H1 (cell line): ENCODE measurements at regions not wholly inside any gene's neighbourhood (a gene's known extent, or its start where the extent isn't known, plus 50 kb on each side); places are given as distances from the start of the nearest gene placed in this dataset.

ENCODE experiments used
- CTCF ChIA-PET: fragments of 300-600 bp; sonication (Branson Sonifier 250); formaldehyde crosslinking; loops from one replicate; lab custom pipeline; 2021; ENCODE audit not compliant: partially characterized antibody; lab: Charles Lee
- POLR2A ChIA-PET: fragments of 300-600 bp; sonication (Branson Sonifier 250); formaldehyde crosslinking; loops from one replicate; lab custom pipeline; 2021; ENCODE audit warnings: inconsistent platforms; ENCODE audit not compliant: partially characterized antibody; lab: Charles Lee
- DNase-seq, 2 experiments: peaks; one replicate each; pipeline versions ENCODE4 v3.0.0 to v3.0.0-alpha.2; 2010 to 2022; ENCODE audit warnings: low spot score in 2 of 2, low read depth in 1 of 2, mixed read lengths in 1 of 2
- FAIRE-seq: peaks from 2 replicates; lab custom pipeline; 2011; peaks lifted over from hg19 to GRCh38; lab: Jason Lieb, UNC
- H2AFZ ChIP-seq: 2 replicates; pipeline ENCODE4 v1.8.1; 2012; ENCODE audit warnings: low read length, inconsistent platforms
- H2AK5ac ChIP-seq: 2 replicates; pipeline ENCODE4 v1.6.1; 2013; ENCODE audit warnings: low read depth, low read length
- H2BK120ac ChIP-seq: replicated peaks from 2 replicates; pipeline ENCODE3; 2013; ENCODE audit warnings: low read depth, low read length, inconsistent platforms
- H2BK12ac ChIP-seq: 2 replicates; pipeline ENCODE4 v1.6.1; 2013; ENCODE audit warnings: low read depth, low read length
- H2BK15ac ChIP-seq: 2 replicates; pipeline ENCODE4 v1.6.1; 2013; ENCODE audit warnings: low read length
- H2BK20ac ChIP-seq: 2 replicates; pipeline ENCODE4 v1.6.1; 2013; ENCODE audit warnings: low read length
- H2BK5ac ChIP-seq: 2 replicates; pipeline ENCODE4 v1.6.1; 2013; ENCODE audit warnings: low read depth, low read length
- H3K14ac ChIP-seq: 2 replicates; pipeline ENCODE4 v1.6.1; 2013; ENCODE audit warnings: inconsistent platforms; ENCODE audit not compliant: insufficient read length
- H3K18ac ChIP-seq: 2 replicates; pipeline ENCODE4 v1.6.1; 2013; ENCODE audit warnings: low read length; ENCODE audit errors: extremely low read depth
- H3K23ac ChIP-seq: 2 replicates; pipeline ENCODE4 v1.6.1; 2013; ENCODE audit warnings: inconsistent platforms; ENCODE audit not compliant: insufficient read length
- H3K23me2 ChIP-seq: 2 replicates; pipeline ENCODE4 v1.6.1; 2013; ENCODE audit warnings: low read depth, low read length
- H3K27ac ChIP-seq: 2 replicates; pipeline ENCODE4 v1.6.1; 2011; ENCODE audit warnings: low read depth, low read length, inconsistent platforms
- H3K27me3 ChIP-seq, 4 experiments: replicated peaks in 1 of 4; 1 replicate in 1 of 4; 2 replicates in 3 of 4; pipeline versions ENCODE4 v1.6.1 to v1.8.1; 2011 to 2013; ENCODE audit warnings: low read length in 3 of 4, mild to moderate bottlenecking in 3 of 4, inconsistent platforms in 2 of 4, mixed read lengths in 2 of 4, moderate library complexity in 1 of 4; ENCODE audit not compliant: control insufficient read depth in 3 of 4, insufficient read depth in 3 of 4; ENCODE audit errors: extremely low read depth in 1 of 4
- H3K36me3 ChIP-seq, 4 experiments: 2 replicates each; pipeline versions ENCODE4 v1.6.1 to v1.8.1; 2011 to 2013; ENCODE audit warnings: mild to moderate bottlenecking in 4 of 4, low read length in 3 of 4, moderate library complexity in 2 of 4, control low read depth in 1 of 4, inconsistent platforms in 1 of 4; ENCODE audit not compliant: insufficient read depth in 4 of 4, control insufficient read depth in 2 of 4
- H3K4ac ChIP-seq: replicated peaks from 2 replicates; pipeline ENCODE3; 2013; ENCODE audit warnings: low read length, low read depth, mixed read lengths, inconsistent platforms; ENCODE audit not compliant: insufficient read length
- H3K4me1 ChIP-seq, 4 experiments: replicated peaks in 1 of 4; 1 replicate in 1 of 4; 2 replicates in 3 of 4; pipeline versions ENCODE4 v1.6.1 to v1.8.1; 2011 to 2013; ENCODE audit warnings: low read length in 3 of 4, inconsistent platforms in 2 of 4, mixed read lengths in 1 of 4; ENCODE audit not compliant: insufficient read depth in 4 of 4, control insufficient read depth in 3 of 4
- H3K4me2 ChIP-seq, 2 experiments: 2 replicates each; pipeline versions ENCODE4 v1.6.1 to v1.8.1; 2011 to 2013; ENCODE audit warnings: low read depth in 2 of 2, low read length in 2 of 2, control low read depth in 1 of 2, inconsistent platforms in 1 of 2, mild to moderate bottlenecking in 1 of 2; ENCODE audit not compliant: insufficient read depth in 1 of 2
- H3K4me3 ChIP-seq, 4 experiments: fragments of 200-600, 300-600 bp in 1 of 4; sonication (generic), shearing (Covaris generic), sonication (Bioruptor Twin) in 1 of 4; 2 replicates each; pipeline versions ENCODE4 v1.5.1 to v1.8.1; 2011 to 2016; ENCODE audit warnings: low read length in 4 of 4, low read depth in 3 of 4, control low read depth in 2 of 4, inconsistent platforms in 2 of 4, mild to moderate bottlenecking in 2 of 4, mixed read lengths in 1 of 4, moderate library complexity in 1 of 4; ENCODE audit not compliant: insufficient read depth in 2 of 4; ENCODE audit errors: extremely low read depth in 1 of 4
- H3K56ac ChIP-seq: replicated peaks from 2 replicates; pipeline ENCODE3; 2013; ENCODE audit warnings: low read depth, mild to moderate bottlenecking, mixed read lengths, low read length, inconsistent platforms; ENCODE audit not compliant: insufficient read length
- H3K79me1 ChIP-seq: 2 replicates; pipeline ENCODE4 v1.6.1; 2013; ENCODE audit warnings: low read depth, low read length, control low read depth
- H3K79me2 ChIP-seq, 2 experiments: 2 replicates each; pipeline versions ENCODE4 v1.6.1 to v1.8.1; 2012 to 2013; ENCODE audit warnings: low read length in 2 of 2, mild to moderate bottlenecking in 2 of 2, inconsistent platforms in 1 of 2; ENCODE audit not compliant: insufficient read depth in 2 of 2, control insufficient read depth in 1 of 2
- H3K9ac ChIP-seq, 4 experiments: replicated peaks in 1 of 4; 1 replicate in 1 of 4; 2 replicates in 3 of 4; pipeline versions ENCODE4 v1.6.1 to v1.8.1; 2011 to 2013; ENCODE audit warnings: low read depth in 3 of 4, low read length in 3 of 4, control low read depth in 2 of 4, mild to moderate bottlenecking in 2 of 4, moderate library complexity in 2 of 4, inconsistent platforms in 1 of 4; ENCODE audit errors: extremely low read depth in 1 of 4
- H3K9me3 ChIP-seq, 2 experiments: 2 replicates each; pipeline versions ENCODE4 v1.6.1 to v1.8.1; 2012 to 2013; ENCODE audit warnings: mild to moderate bottlenecking in 2 of 2, moderate library complexity in 2 of 2, control low read depth in 1 of 2, inconsistent platforms in 1 of 2, low read depth in 1 of 2, low read length in 1 of 2, mixed read lengths in 1 of 2; ENCODE audit not compliant: insufficient read depth in 2 of 2
- H4K20me1 ChIP-seq, 2 experiments: replicated peaks in 1 of 2; 2 replicates each; pipeline versions ENCODE3 to v1.8.1; 2011 to 2013; ENCODE audit warnings: inconsistent platforms in 2 of 2, low read length in 2 of 2, mild to moderate bottlenecking in 1 of 2; ENCODE audit not compliant: insufficient read depth in 2 of 2, control insufficient read depth in 1 of 2
- H4K5ac ChIP-seq: 2 replicates; pipeline ENCODE4 v1.6.1; 2013; ENCODE audit warnings: low read length, low read depth, mixed read lengths, inconsistent platforms; ENCODE audit not compliant: insufficient read length
- H4K8ac ChIP-seq: 2 replicates; pipeline ENCODE4 v1.8.0; 2013; ENCODE audit warnings: mild to moderate bottlenecking, moderate library complexity, low read length, inconsistent platforms; ENCODE audit not compliant: insufficient read depth; ENCODE audit errors: extremely low read depth
- H4K91ac ChIP-seq: replicated peaks from 2 replicates; pipeline ENCODE3; 2013; ENCODE audit warnings: low read length, mixed read lengths, inconsistent platforms; ENCODE audit not compliant: insufficient read length
- ATF3 ChIP-seq: IDR thresholded peaks from 2 replicates; pipeline ENCODE4 v1.6.1; 2011; ENCODE audit warnings: low read depth, mild to moderate bottlenecking, low read length; ENCODE audit not compliant: insufficient read depth
- BACH1 ChIP-seq: IDR thresholded peaks from 2 replicates; pipeline ENCODE4 v1.6.1; 2012; ENCODE audit warnings: low read length, improper control_type of control experiment
- CTCF ChIP-seq, 3 experiments: IDR thresholded peaks; 1 replicate in 2 of 3; 2 replicates in 1 of 3; pipeline versions ENCODE4 v1.5.1 to v1.6.1; 2011; ENCODE audit warnings: low read length in 3 of 3, mild to moderate bottlenecking in 3 of 3, inconsistent platforms in 2 of 3, low read depth in 1 of 3, moderate library complexity in 1 of 3; ENCODE audit not compliant: insufficient read depth in 1 of 3; ENCODE audit errors: control extremely low read depth in 1 of 3
- MAFK ChIP-seq: IDR thresholded peaks from 2 replicates; pipeline ENCODE4 v1.6.1; 2012; ENCODE audit warnings: low read depth, mild to moderate bottlenecking, improper control_type of control experiment, low read length
- POU5F1 ChIP-seq: IDR thresholded peaks from 2 replicates; pipeline ENCODE4 v1.6.1; 2011; ENCODE audit warnings: low read depth, mild to moderate bottlenecking, low read length, moderate library complexity
- SRF ChIP-seq: IDR thresholded peaks from 2 replicates; pipeline ENCODE4 v1.6.1; 2011; ENCODE audit warnings: mild to moderate bottlenecking, low read depth, low read length, moderate library complexity
- TCF12 ChIP-seq: IDR thresholded peaks from 2 replicates; pipeline ENCODE4 v1.6.1; 2011; ENCODE audit warnings: low read depth, mild to moderate bottlenecking, low read length
- USF2 ChIP-seq: IDR thresholded peaks from 2 replicates; pipeline ENCODE4 v1.6.1; 2011; ENCODE audit warnings: low read length, improper control_type of control experiment
- ZNF274 ChIP-seq: IDR thresholded peaks from 2 replicates; pipeline ENCODE4 v1.7.0; 2012; ENCODE audit warnings: low read length, borderline replicate concordance; ENCODE audit errors: extremely low read depth
- WGBS, 2 experiments: shearing (Covaris generic) in 1 of 2; methylation state at CpG; one replicate each; pipeline versions ENCODE4 v1.1.6 to v1.1.7; 2013 to 2015; ENCODE audit warnings: low lambda C conversion rate in 2 of 2, mixed read lengths in 2 of 2, inconsistent platforms in 1 of 2, low coverage in 1 of 2, missing lambda C conversion rate in 1 of 2; ENCODE audit not compliant: insufficient replicate concordance in 2 of 2, insufficient coverage in 1 of 2, insufficient read length in 1 of 2; ENCODE audit errors: extremely low coverage in 1 of 2, missing lambda C conversion rate in 1 of 2; 5-methylcytosine and 5-hydroxymethylcytosine counted together

GRCh38 chr4:181991369-181992108 lies 251.7 kb upstream of the TENM3 start:
- ChIA-PET CTCF (no interaction called here), POLR2A (no interaction called here)
- H2BK120ac ChIP-seq: no peak overlapping the region
- H3K23me2 ChIP-seq: no peaks in the 10 kb centered on the region
- H3K79me1 ChIP-seq: no peaks in the 10 kb centered on the region
- peak overlapping the region; percentile 19; the same call in 1 of the 2 replicates for H2AFZ ChIP-seq
- no peak overlapping the region for H3K4me2 ChIP-seq
- no peak overlapping the region for H2BK15ac ChIP-seq
- no peak overlapping the region for H2BK20ac ChIP-seq
- no peak overlapping the region for H3K56ac ChIP-seq
- DNase-seq: no peak
- no peaks in the 10 kb centered on the region for H4K20me1 ChIP-seq
- H2BK5ac ChIP-seq: no peak overlapping the region
- H2AK5ac ChIP-seq: no peak overlapping the region
- H4K8ac ChIP-seq: no peak overlapping the region
- H3K9me3 ChIP-seq: no peaks in the 10 kb centered on the region
- no peak overlapping the region for H4K91ac ChIP-seq
- H3K36me3 ChIP-seq: no peaks in the 10 kb centered on the region
- no peaks in the 10 kb centered on the region for H3K4me1 ChIP-seq
- H3K14ac ChIP-seq: no peak overlapping the region
- H3K9ac ChIP-seq: no peak overlapping the region
- no peak overlapping the region for H3K4ac ChIP-seq
- 83% methylated on average over 7 of the region's 7 CpGs; no CpG with 5 or more reads in 1 of the 2 experiments for WGBS, 2 experiments
- H4K5ac ChIP-seq: no peak overlapping the region
- no peak overlapping the region for H3K4me3 ChIP-seq
- no peaks in the 10 kb centered on the region; a peak in 1 of 7 replicates for H3K27me3 ChIP-seq
- H2BK12ac ChIP-seq: no peak overlapping the region
- H3K79me2 ChIP-seq: no peaks in the 10 kb centered on the region
- no peak for FAIRE-seq
- H3K18ac ChIP-seq: no peak overlapping the region
- no peak overlapping the region for H3K23ac ChIP-seq
- no peak overlapping the region for H3K27ac ChIP-seq
- TF ChIP-seq ATF3 (no peak), TCF12 (no peak), USF2 (no peak), CTCF (IDR thresholded peaks at IDR 0.05; ENCODE audit: control extremely low read depth in 1 of 3, insufficient read depth in 1 of 3, low read depth in 1 of 3, low read length in 3 of 3) (no peak), ZNF274 (no peak), POU5F1 (no peak), SRF (no peak), BACH1 (no peak), MAFK (no peak)
